ENCODE measurements at regions not wholly inside any gene's neighbourhood (a gene's known extent, or its start where the extent isn't known, plus 50 kb on each side); places are given as distances from the start of the nearest gene placed in this dataset.

DNA sequence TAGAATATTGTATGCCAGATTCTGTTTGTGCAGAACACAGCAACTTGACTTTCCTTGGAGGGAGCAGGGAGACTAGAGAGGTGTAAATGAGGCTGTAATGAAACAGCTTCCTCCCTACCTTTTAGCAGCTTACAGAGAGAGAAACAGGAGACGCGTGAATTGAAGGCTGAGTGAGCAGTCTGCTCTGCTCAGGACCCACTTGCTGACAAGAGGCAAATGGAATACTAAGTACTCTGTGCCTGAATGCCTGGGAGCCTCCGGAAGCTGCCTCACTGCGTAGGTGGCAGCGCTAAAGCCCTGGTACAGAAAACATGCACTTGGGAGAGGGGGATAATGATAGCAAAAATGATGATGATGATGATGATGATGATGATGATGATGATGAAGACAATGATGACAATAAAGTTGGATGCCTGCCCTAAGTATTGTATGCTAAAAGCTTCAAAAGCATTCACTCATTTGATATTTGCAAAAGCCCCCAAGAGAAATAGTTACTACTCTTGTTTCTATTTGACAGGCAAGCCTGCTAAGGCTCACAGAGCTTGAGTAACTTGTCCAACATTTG, 548.9 kb downstream of the NTRK3 start:
- no peak overlapping the region for H2AFZ ChIP-seq (ENCODE audit: low read depth, low read length, poor library complexity, severe bottlenecking)
- no peaks in the 10 kb centered on the region for H4K20me1 ChIP-seq (ENCODE audit: insufficient read depth)
- ATAC-seq (no peak), DNase-seq (ENCODE audit: low read depth, low spot score) (no peak)
- H3K9me2 ChIP-seq (ENCODE audit: insufficient read depth) = no peaks in the 10 kb centered on the region
- CTCF ChIA-PET = no interaction called here
- no peaks in the 10 kb centered on the region for H3K4me1 ChIP-seq (ENCODE audit: control insufficient read depth in 1 of 2, insufficient read depth in 2 of 2, low read length in 2 of 2)
- H3K4me3 ChIP-seq (replicated peaks in 1 of 2; ENCODE audit: low read depth in 1 of 2, low read length in 2 of 2) = no peak overlapping the region
- TF ChIP-seq, protein P1, sequence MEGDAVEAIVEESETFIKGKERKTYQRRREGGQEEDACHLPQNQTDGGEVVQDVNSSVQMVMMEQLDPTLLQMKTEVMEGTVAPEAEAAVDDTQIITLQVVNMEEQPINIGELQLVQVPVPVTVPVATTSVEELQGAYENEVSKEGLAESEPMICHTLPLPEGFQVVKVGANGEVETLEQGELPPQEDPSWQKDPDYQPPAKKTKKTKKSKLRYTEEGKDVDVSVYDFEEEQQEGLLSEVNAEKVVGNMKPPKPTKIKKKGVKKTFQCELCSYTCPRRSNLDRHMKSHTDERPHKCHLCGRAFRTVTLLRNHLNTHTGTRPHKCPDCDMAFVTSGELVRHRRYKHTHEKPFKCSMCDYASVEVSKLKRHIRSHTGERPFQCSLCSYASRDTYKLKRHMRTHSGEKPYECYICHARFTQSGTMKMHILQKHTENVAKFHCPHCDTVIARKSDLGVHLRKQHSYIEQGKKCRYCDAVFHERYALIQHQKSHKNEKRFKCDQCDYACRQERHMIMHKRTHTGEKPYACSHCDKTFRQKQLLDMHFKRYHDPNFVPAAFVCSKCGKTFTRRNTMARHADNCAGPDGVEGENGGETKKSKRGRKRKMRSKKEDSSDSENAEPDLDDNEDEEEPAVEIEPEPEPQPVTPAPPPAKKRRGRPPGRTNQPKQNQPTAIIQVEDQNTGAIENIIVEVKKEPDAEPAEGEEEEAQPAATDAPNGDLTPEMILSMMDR (IDR thresholded peaks at IDR 0.05 in 2 of 3, conservative IDR thresholded peaks at IDR 0.05 in 1 of 3; ENCODE audit: borderline replicate concordance in 1 of 3, insufficient read depth in 1 of 3, low read depth in 2 of 3, low read length in 2 of 3) = no peak
- TF ChIP-seq, protein P2, sequence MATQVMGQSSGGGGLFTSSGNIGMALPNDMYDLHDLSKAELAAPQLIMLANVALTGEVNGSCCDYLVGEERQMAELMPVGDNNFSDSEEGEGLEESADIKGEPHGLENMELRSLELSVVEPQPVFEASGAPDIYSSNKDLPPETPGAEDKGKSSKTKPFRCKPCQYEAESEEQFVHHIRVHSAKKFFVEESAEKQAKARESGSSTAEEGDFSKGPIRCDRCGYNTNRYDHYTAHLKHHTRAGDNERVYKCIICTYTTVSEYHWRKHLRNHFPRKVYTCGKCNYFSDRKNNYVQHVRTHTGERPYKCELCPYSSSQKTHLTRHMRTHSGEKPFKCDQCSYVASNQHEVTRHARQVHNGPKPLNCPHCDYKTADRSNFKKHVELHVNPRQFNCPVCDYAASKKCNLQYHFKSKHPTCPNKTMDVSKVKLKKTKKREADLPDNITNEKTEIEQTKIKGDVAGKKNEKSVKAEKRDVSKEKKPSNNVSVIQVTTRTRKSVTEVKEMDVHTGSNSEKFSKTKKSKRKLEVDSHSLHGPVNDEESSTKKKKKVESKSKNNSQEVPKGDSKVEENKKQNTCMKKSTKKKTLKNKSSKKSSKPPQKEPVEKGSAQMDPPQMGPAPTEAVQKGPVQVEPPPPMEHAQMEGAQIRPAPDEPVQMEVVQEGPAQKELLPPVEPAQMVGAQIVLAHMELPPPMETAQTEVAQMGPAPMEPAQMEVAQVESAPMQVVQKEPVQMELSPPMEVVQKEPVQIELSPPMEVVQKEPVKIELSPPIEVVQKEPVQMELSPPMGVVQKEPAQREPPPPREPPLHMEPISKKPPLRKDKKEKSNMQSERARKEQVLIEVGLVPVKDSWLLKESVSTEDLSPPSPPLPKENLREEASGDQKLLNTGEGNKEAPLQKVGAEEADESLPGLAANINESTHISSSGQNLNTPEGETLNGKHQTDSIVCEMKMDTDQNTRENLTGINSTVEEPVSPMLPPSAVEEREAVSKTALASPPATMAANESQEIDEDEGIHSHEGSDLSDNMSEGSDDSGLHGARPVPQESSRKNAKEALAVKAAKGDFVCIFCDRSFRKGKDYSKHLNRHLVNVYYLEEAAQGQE (IDR thresholded peaks at IDR 0.05; ENCODE audit: low read depth) = no peak
- TF ChIP-seq SRF (IDR thresholded peaks at IDR 0.05; ENCODE audit: low read depth) (no peak), ZFX (IDR thresholded peaks at IDR 0.05) (no peak), SIN3A (IDR thresholded peaks at IDR 0.05; ENCODE audit: low read depth) (no peak), POLR2A (IDR thresholded peaks at IDR 0.05; ENCODE audit: borderline replicate concordance, extremely low read depth, insufficient read depth, insufficient read length) (no peak), CBX3 (IDR thresholded peaks at IDR 0.05; ENCODE audit: low read depth) (no peak), CEBPB (IDR thresholded peaks at IDR 0.05; ENCODE audit: low read depth) (no peak), TCF7L2 (IDR thresholded peaks at IDR 0.05; ENCODE audit: borderline replicate concordance, extremely low read depth, insufficient read depth, insufficient read length) (no peak), YY1 (IDR thresholded peaks at IDR 0.05; ENCODE audit: extremely low read depth, insufficient replicate concordance, low read depth, low read length) (no peak), FOSL1 (IDR thresholded peaks at IDR 0.05; ENCODE audit: low read depth) (no peak), EZH2phosphoT487 (IDR thresholded peaks at IDR 0.05; ENCODE audit: borderline replicate concordance) (no peak), EZH2 (IDR thresholded peaks at IDR 0.05) (no peak), POLR2AphosphoS5 (IDR thresholded peaks at IDR 0.05; ENCODE audit: low read depth, low read length) (no peak), ELF1 (IDR thresholded peaks at IDR 0.05; ENCODE audit: borderline replicate concordance, low read depth) (no peak), SP1 (IDR thresholded peaks at IDR 0.05; ENCODE audit: low read depth) (no peak), EGR1 (IDR thresholded peaks at IDR 0.05; ENCODE audit: low read depth) (no peak)
- TF ChIP-seq, protein P3, sequence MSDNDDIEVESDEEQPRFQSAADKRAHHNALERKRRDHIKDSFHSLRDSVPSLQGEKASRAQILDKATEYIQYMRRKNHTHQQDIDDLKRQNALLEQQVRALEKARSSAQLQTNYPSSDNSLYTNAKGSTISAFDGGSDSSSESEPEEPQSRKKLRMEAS (IDR thresholded peaks at IDR 0.05) = no peak
- TF ChIP-seq, protein P4, sequence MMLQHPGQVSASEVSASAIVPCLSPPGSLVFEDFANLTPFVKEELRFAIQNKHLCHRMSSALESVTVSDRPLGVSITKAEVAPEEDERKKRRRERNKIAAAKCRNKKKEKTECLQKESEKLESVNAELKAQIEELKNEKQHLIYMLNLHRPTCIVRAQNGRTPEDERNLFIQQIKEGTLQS (IDR thresholded peaks at IDR 0.05) = no peak
- TF ChIP-seq, protein P5, sequence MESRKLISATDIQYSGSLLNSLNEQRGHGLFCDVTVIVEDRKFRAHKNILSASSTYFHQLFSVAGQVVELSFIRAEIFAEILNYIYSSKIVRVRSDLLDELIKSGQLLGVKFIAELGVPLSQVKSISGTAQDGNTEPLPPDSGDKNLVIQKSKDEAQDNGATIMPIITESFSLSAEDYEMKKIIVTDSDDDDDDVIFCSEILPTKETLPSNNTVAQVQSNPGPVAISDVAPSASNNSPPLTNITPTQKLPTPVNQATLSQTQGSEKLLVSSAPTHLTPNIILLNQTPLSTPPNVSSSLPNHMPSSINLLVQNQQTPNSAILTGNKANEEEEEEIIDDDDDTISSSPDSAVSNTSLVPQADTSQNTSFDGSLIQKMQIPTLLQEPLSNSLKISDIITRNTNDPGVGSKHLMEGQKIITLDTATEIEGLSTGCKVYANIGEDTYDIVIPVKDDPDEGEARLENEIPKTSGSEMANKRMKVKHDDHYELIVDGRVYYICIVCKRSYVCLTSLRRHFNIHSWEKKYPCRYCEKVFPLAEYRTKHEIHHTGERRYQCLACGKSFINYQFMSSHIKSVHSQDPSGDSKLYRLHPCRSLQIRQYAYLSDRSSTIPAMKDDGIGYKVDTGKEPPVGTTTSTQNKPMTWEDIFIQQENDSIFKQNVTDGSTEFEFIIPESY (IDR thresholded peaks at IDR 0.05; ENCODE audit: extremely low read depth, insufficient replicate concordance, low read length) = no peak
- POLR2A ChIA-PET = no interaction called here
- no TSS peak for BruUV-seq (replicated peaks)
- H3K27me3 ChIP-seq (ENCODE audit: insufficient read depth, low read length) = no peaks in the 10 kb centered on the region
- no peak overlapping the region for H3K27ac ChIP-seq (ENCODE audit: low read depth, low read length)
- no peaks in the 10 kb centered on the region for H3K79me2 ChIP-seq (ENCODE audit: insufficient read depth, low read length)
- RAD21 ChIA-PET (ENCODE audit: low non-redundant PET in 1 of 2, low total read pairs in 2 of 2, uncharacterized antibody in 2 of 2, unreplicated experiment in 2 of 2) = no interaction called here
- peaks cover 9 to 16% of the 10 kb centered on the region in 2 experiments; a peak in 2 of 4 replicates for H3K9me3 ChIP-seq (ENCODE audit: control insufficient read depth in 1 of 2, insufficient read depth in 1 of 2, low read depth in 1 of 2, low read length in 2 of 2)
- H3K4me2 ChIP-seq (ENCODE audit: low read length) = no peak overlapping the region
- intact Hi-C loops (cut with micrococcal nuclease) = no loop called here
- no peak overlapping the region for H3K9ac ChIP-seq (ENCODE audit: low read length)
- no peaks in the 10 kb centered on the region for H3K36me3 ChIP-seq (ENCODE audit: control insufficient read depth in 1 of 2, insufficient read depth in 2 of 2, low read length in 2 of 2)
